Karpas-422 (cell line): ENCODE measurements at regions not wholly inside any gene's neighbourhood (a gene's known extent, or its start where the extent isn't known, plus 50 kb on each side); places are given as distances from the start of the nearest gene placed in this dataset.

Source experiments
- DNase-seq: peaks from one replicate; pipeline ENCODE4 v3.0.0-alpha.2; 2015
- H2AFZ ChIP-seq: fragments of 200-600 bp; sonication (generic); 2 replicates; pipeline ENCODE4 v1.6.1; 2014; ENCODE audit warnings: antibody characterized with exemption, low read length, mixed read lengths
- H3K27ac ChIP-seq: fragments of 200-600 bp; sonication (generic); 2 replicates; pipeline ENCODE4 v1.5.1; 2014; ENCODE audit warnings: mild to moderate bottlenecking, low read length, moderate library complexity
- H3K27me3 ChIP-seq: fragments of 200-600 bp; sonication (generic); 2 replicates; pipeline ENCODE4 v1.6.1; 2014; ENCODE audit warnings: low read length, mixed read lengths
- H3K36me3 ChIP-seq: fragments of 200-600 bp; sonication (generic); 2 replicates; pipeline ENCODE4 v1.6.1; 2014; ENCODE audit warnings: low read length, mixed read lengths; ENCODE audit not compliant: insufficient read depth
- H3K4me1 ChIP-seq: fragments of 200-600 bp; sonication (generic); 2 replicates; pipeline ENCODE4 v1.6.1; 2014; ENCODE audit warnings: mild to moderate bottlenecking, low read length, mixed read lengths
- H3K4me2 ChIP-seq: fragments of 200-600 bp; sonication (generic); 2 replicates; pipeline ENCODE4 v1.6.1; 2014; ENCODE audit warnings: low read length, low read depth, mild to moderate bottlenecking; ENCODE audit not compliant: poor library complexity, severe bottlenecking
- H3K4me3 ChIP-seq: fragments of 200-600 bp; sonication (generic); 2 replicates; pipeline ENCODE4 v1.5.1; 2014; ENCODE audit warnings: mild to moderate bottlenecking, antibody characterized with exemption, low read length, mixed read lengths
- H3K79me2 ChIP-seq: fragments of 200-600 bp; sonication (generic); 2 replicates; pipeline ENCODE4 v1.6.1; 2014; ENCODE audit warnings: mild to moderate bottlenecking, low read length, mixed read lengths
- H3K9ac ChIP-seq: fragments of 200-600 bp; sonication (generic); 2 replicates; pipeline ENCODE4 v1.6.0; 2014; ENCODE audit warnings: low read length
- H3K9me2 ChIP-seq: fragments of 200-600 bp; sonication (generic), shearing (Covaris generic); replicated peaks from 2 replicates; pipeline ENCODE4 v1.6.0; 2014; ENCODE audit warnings: mild to moderate bottlenecking, low read length, moderate library complexity; ENCODE audit not compliant: insufficient read depth
- H3K9me3 ChIP-seq: fragments of 300-700, 200-600 bp; sonication (generic); 2 replicates; pipeline ENCODE4 v1.6.1; 2014; ENCODE audit warnings: low read length, mixed read lengths
- H4K20me1 ChIP-seq: fragments of 200-600 bp; sonication (generic); 2 replicates; pipeline ENCODE4 v1.6.1; 2014; ENCODE audit warnings: mild to moderate bottlenecking, antibody characterized with exemption, low read length, low read depth; ENCODE audit not compliant: insufficient read depth

DNA sequence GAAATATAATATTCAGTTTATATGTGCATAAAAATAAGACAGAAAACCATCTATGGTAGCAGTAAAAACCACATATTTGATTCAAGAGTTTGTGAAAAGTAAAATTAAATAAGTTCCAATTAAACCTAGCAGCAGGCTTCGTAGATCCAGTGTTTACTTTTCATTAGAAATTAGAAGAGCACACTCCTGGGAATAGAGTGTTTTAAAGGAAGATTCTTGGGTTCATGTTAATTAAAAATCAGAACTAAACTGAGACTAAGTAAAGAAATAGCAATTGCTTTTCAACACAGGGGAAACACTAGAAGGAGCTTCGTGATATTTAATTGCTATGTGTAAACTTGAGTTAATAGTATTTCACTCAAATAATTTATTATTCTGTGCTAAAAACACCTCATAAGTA is 1097.8 kb upstream of the CDH18 start:
- Histone ChIP-seq H4K20me1 (no peaks in the 10 kb centered on the region), H3K27ac (no peak overlapping the region)

DNA sequence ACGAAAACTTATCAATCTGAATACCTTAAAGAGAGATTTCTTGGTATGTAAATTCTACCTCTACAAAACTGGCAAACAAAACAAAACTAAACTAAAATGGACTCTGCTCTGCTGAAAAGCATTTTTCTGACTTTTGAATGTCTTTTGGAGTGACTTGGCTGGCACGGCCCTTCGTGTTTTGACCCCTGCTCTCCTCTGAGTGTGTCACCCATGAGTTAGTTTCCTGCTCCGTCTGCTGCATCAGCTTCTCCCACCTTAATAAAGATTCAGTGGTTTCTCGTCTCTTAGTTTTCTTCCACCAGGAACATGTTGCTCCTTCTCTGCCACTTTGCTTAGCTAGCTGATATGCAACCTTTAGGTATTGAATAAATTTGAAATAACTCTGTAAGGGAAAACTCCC is 1084.0 kb upstream of the CDH18 start:
- no peaks in the 10 kb centered on the region for H3K27me3 ChIP-seq
- no peaks in the 10 kb centered on the region for H3K36me3 ChIP-seq
- no peak for DNase-seq
- no peak overlapping the region for H3K27ac ChIP-seq
- H3K9me3 ChIP-seq = no peaks in the 10 kb centered on the region
- no peak overlapping the region for H3K4me3 ChIP-seq
- no peaks in the 10 kb centered on the region; the same call in 1 of the 2 replicates for H3K4me1 ChIP-seq
- H3K9ac ChIP-seq = no peak overlapping the region
- H3K79me2 ChIP-seq = no peaks in the 10 kb centered on the region
- H2AFZ ChIP-seq = no peak overlapping the region
- no peaks in the 10 kb centered on the region for H4K20me1 ChIP-seq
- H3K9me2 ChIP-seq = no peaks in the 10 kb centered on the region
- H3K4me2 ChIP-seq = no peak overlapping the region

More for the DNA sequence above, 1097.8 kb upstream of the CDH18 start:
- Histone ChIP-seq H2AFZ (no peak overlapping the region), H3K9ac (no peak overlapping the region), H3K4me3 (no peak overlapping the region), H3K36me3 (no peaks in the 10 kb centered on the region), H3K79me2 (no peaks in the 10 kb centered on the region), H3K9me3 (peaks cover 4% of the 10 kb centered on the region; the same call in 1 of the 2 replicates), H3K27me3 (no peaks in the 10 kb centered on the region), H3K4me2 (no peak overlapping the region), H3K9me2 (no peaks in the 10 kb centered on the region), H3K4me1 (no peaks in the 10 kb centered on the region)
- DNase-seq = no peak

DNA sequence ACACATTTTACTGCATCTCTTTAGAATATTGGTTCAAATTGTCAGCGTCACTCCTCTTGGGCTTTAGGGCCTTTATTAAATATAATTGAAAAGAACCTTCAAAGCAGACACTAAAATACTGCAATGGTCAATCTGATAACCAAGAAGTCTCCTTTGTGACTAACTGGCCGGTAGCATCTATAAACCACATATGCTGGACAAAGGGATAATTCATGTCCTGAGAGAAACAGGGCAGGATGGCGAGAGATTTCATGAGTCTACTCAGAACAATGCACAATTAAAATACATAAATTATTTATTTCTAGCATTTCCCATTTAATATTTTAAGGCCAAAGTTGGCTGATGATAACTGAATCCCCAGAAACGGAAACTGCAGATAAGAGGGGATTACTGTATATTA is 1083.4 kb upstream of the CDH18 start:
- no peaks in the 10 kb centered on the region; the same call in 1 of the 2 replicates for H3K4me1 ChIP-seq
- no peak overlapping the region for H3K4me2 ChIP-seq
- no peaks in the 10 kb centered on the region for H4K20me1 ChIP-seq
- H3K27me3 ChIP-seq = no peaks in the 10 kb centered on the region
- H3K79me2 ChIP-seq = no peaks in the 10 kb centered on the region
- H3K9ac ChIP-seq = no peak overlapping the region
- no peaks in the 10 kb centered on the region for H3K9me3 ChIP-seq
- no peaks in the 10 kb centered on the region for H3K9me2 ChIP-seq
- H3K36me3 ChIP-seq = no peaks in the 10 kb centered on the region
- no peak for DNase-seq
- no peak overlapping the region for H3K4me3 ChIP-seq
- H2AFZ ChIP-seq = no peak overlapping the region
- no peak overlapping the region for H3K27ac ChIP-seq

DNA sequence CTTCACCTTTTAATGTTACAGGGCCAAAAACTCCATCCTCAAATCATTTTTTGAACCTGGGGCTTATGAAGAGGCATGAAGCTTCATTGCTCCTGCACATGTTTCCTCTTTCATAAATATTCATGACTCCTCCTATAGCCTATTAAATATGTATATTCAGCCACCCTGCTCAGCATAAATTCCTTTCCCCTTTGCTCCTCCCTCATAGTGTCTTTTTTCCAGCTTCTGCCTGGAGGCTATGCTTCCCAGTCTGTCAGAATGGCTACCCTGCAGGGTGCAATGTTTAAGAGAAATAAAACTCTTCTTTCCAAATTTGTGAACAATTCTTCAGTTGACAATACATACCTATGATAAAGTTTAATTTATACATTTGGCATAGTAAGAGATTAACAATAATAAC is 1082.9 kb upstream of the CDH18 start:
- Histone ChIP-seq H3K9me3 (no peaks in the 10 kb centered on the region), H3K36me3 (no peaks in the 10 kb centered on the region), H4K20me1 (no peaks in the 10 kb centered on the region), H3K79me2 (no peaks in the 10 kb centered on the region), H3K4me3 (no peak overlapping the region), H3K9me2 (no peaks in the 10 kb centered on the region), H3K27ac (no peak overlapping the region), H3K4me2 (no peak overlapping the region), H3K4me1 (no peaks in the 10 kb centered on the region; the same call in 1 of the 2 replicates), H3K27me3 (no peaks in the 10 kb centered on the region), H2AFZ (no peak overlapping the region), H3K9ac (no peak overlapping the region)
- DNase-seq = no peak

DNA sequence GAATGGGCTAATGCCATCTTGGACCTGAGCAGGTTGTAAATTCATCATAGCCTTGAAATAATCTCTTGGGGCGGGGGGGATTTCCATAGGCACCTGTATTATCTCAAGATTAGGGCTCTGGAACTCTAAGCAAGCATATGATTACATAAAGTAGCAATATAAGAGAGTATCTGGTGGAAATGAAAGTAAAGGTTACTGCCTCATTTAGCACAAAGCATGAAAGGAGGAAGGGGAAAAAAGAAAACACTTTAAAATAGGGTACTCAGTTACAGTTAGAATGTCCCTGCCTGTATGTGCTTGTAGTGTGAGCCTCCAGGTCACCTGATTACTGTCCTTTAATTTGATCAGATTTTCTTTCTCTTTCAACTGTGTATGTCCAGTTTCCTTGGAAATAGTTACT is 1079.7 kb upstream of the CDH18 start:
- Histone ChIP-seq H3K36me3 (no peaks in the 10 kb centered on the region), H3K4me3 (no peak overlapping the region), H3K9me3 (0 out of 2 replicates have a peak, but pooled peaks cover 3% of the 10 kb centered on the region), H3K27me3 (no peaks in the 10 kb centered on the region), H3K4me1 (no peaks in the 10 kb centered on the region; the same call in 1 of the 2 replicates), H3K9ac (no peak overlapping the region), H3K27ac (no peak overlapping the region), H3K79me2 (no peaks in the 10 kb centered on the region), H3K9me2 (no peaks in the 10 kb centered on the region), H3K4me2 (no peak overlapping the region), H4K20me1 (no peaks in the 10 kb centered on the region), H2AFZ (no peak overlapping the region)
- no peak for DNase-seq

DNA sequence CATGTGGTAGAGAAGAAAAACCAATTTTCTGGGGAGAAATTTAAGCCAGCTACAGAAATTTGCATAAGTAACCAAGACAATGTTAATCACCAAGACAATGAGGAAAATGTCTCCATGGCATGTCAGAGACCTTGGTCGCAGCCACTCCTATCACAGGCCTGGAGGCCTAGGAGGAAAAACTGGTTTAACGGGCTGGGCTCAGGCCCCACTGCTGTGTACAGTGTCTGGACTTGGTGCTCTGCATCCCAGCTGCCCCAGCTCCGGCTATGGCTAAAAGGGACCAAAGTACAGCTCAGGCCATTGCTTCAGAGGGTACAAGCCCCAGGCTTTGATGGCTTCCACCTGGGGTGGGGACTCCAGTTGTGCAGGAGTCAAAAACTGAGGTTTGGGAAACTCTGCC is 1075.1 kb upstream of the CDH18 start:
- Histone ChIP-seq H3K9ac (no peak overlapping the region), H3K4me1 (peaks cover 14% of the 10 kb centered on the region), H3K4me3 (no peak overlapping the region), H3K27ac (no peak overlapping the region), H3K27me3 (no peaks in the 10 kb centered on the region), H3K9me3 (0 out of 2 replicates have a peak, but pooled peaks cover 3% of the 10 kb centered on the region), H2AFZ (no peak overlapping the region), H3K9me2 (no peaks in the 10 kb centered on the region), H3K79me2 (no peaks in the 10 kb centered on the region), H3K36me3 (no peaks in the 10 kb centered on the region), H3K4me2 (no peak overlapping the region), H4K20me1 (no peaks in the 10 kb centered on the region)
- no peak for DNase-seq

DNA sequence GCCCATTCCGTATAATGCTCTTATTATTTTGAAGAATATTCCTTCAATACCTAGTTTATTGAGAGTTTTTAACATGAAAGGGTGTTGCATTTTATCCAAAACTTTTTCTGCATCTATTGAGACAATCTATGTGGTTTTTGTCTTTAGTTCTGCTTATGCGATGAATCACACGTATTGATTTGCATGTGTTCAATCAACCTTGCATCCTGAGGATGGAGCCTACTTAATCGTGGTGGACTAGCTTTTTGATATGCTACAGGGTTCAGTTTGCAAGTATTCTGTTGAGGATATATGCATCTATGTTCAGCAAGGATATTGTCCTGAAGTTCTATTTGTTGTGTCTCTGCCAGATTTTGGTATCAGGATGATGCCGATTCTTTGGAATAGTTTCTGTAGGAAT is 1070.3 kb upstream of the CDH18 start:
- H3K4me1 ChIP-seq = peaks cover 28% of the 10 kb centered on the region
- H3K27me3 ChIP-seq = no peaks in the 10 kb centered on the region
- no peaks in the 10 kb centered on the region for H3K9me2 ChIP-seq
- H2AFZ ChIP-seq = peak overlapping the region; percentile 28
- no peaks in the 10 kb centered on the region for H3K36me3 ChIP-seq
- peak overlapping the region; percentile 67 for H3K27ac ChIP-seq
- peak; percentile 85 for DNase-seq
- peak overlapping the region; percentile 61 for H3K4me2 ChIP-seq
- H3K9ac ChIP-seq = no peak overlapping the region
- no peaks in the 10 kb centered on the region for H4K20me1 ChIP-seq
- H3K9me3 ChIP-seq = no peaks in the 10 kb centered on the region
- H3K4me3 ChIP-seq = peak overlapping the region; percentile 33
- no peaks in the 10 kb centered on the region for H3K79me2 ChIP-seq

DNA sequence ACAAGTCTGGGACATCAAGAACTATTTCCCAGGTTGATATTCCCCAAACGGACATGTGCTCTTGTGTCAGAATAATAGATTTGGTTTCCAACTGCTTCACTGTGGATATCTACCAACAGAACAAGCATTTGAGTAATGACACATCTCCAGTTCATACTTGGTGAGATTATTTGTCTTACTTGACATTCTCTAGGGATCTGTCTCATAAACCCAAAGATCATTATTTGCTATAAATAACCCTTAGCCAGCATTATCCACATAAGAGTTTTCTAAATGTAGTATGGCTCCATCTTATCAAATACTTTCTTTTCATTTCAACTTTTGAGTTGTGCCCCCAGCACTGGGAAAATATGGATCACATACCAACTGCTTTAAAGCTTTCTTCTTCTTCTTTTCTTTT is 1063.9 kb upstream of the CDH18 start:
- DNase-seq = no peak
- H3K4me2 ChIP-seq = no peak overlapping the region
- H3K36me3 ChIP-seq = no peaks in the 10 kb centered on the region
- H3K9me3 ChIP-seq = no peaks in the 10 kb centered on the region
- no peaks in the 10 kb centered on the region for H3K27me3 ChIP-seq
- H3K4me3 ChIP-seq = no peak overlapping the region
- H2AFZ ChIP-seq = no peak overlapping the region
- H4K20me1 ChIP-seq = no peaks in the 10 kb centered on the region
- H3K9me2 ChIP-seq = no peaks in the 10 kb centered on the region
- no peaks in the 10 kb centered on the region for H3K79me2 ChIP-seq
- peaks cover 4% of the 10 kb centered on the region for H3K4me1 ChIP-seq
- no peak overlapping the region for H3K9ac ChIP-seq
- H3K27ac ChIP-seq = no peak overlapping the region

DNA sequence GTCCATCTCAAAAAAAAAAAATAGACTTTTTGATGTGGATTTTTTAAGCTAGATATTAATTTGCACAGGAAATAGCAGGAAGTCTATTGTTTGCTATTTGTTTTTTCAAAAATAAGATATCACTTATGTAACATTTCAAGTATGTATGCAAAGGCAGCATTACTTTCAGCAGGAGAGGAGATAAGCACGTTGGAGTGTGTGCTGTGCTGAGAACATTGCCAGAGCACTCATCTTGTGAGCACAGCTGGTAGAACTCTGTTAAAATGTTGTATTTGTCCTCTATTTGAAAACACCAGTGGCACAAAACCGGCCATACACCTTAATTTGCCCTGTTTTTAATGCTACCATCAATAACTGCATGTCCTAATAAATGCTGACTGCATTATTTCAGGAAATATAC is 1061.9 kb upstream of the CDH18 start:
- Histone ChIP-seq H3K9ac (no peak overlapping the region), H3K79me2 (no peaks in the 10 kb centered on the region), H3K4me1 (peaks cover 4% of the 10 kb centered on the region), H2AFZ (no peak overlapping the region), H3K27ac (no peak overlapping the region), H3K9me2 (no peaks in the 10 kb centered on the region), H3K27me3 (no peaks in the 10 kb centered on the region), H3K4me3 (no peak overlapping the region), H3K9me3 (no peaks in the 10 kb centered on the region), H3K36me3 (no peaks in the 10 kb centered on the region), H4K20me1 (no peaks in the 10 kb centered on the region), H3K4me2 (no peak overlapping the region)
- DNase-seq = no peak
